Trophoblast cell (in vitro differentiated cells and primary cell): ENCODE measurements at regions not wholly inside any gene's neighbourhood (a gene's known extent, or its start where the extent isn't known, plus 50 kb on each side); places are given as distances from the start of the nearest gene placed in this dataset.

Source experiments
- DNase-seq, 2 donors: peaks; one replicate each; pipeline ENCODE4 v3.0.0-alpha.2; 2016
- H2AFZ ChIP-seq: 2 replicates; pipeline ENCODE4 v1.6.1; 2013; ENCODE audit warnings: low read length, moderate library complexity, mild to moderate bottlenecking; ENCODE audit not compliant: insufficient read depth, poor library complexity
- H2AK5ac ChIP-seq: 2 replicates; pipeline ENCODE4 v1.6.1; 2013; ENCODE audit warnings: mild to moderate bottlenecking, low read length
- H2BK120ac ChIP-seq: 2 replicates; pipeline ENCODE4 v1.6.1; 2013; ENCODE audit warnings: low read length, mild to moderate bottlenecking, moderate library complexity; ENCODE audit not compliant: insufficient read depth, poor library complexity
- H2BK12ac ChIP-seq: 2 replicates; pipeline ENCODE4 v1.6.1; 2013; ENCODE audit warnings: mild to moderate bottlenecking, low read length, moderate library complexity
- H2BK5ac ChIP-seq: 2 replicates; pipeline ENCODE4 v1.6.1; 2013; ENCODE audit warnings: low read length, low read depth, moderate library complexity, mild to moderate bottlenecking; ENCODE audit not compliant: poor library complexity
- H3K14ac ChIP-seq: 2 replicates; pipeline ENCODE4 v1.6.1; 2013; ENCODE audit warnings: mild to moderate bottlenecking, low read length
- H3K18ac ChIP-seq: 2 replicates; pipeline ENCODE4 v1.6.1; 2013; ENCODE audit warnings: mild to moderate bottlenecking, low read length
- H3K23ac ChIP-seq: 2 replicates; pipeline ENCODE4 v1.6.1; 2013; ENCODE audit warnings: low read length
- H3K27ac ChIP-seq: 2 replicates; pipeline ENCODE4 v1.5.1; 2013; ENCODE audit warnings: low read depth, mild to moderate bottlenecking, inconsistent platforms, low read length, moderate library complexity
- H3K27me3 ChIP-seq: 2 replicates; pipeline ENCODE4 v1.6.1; 2013; ENCODE audit warnings: inconsistent platforms, mild to moderate bottlenecking, low read length, moderate library complexity; ENCODE audit not compliant: insufficient read depth
- H3K36me3 ChIP-seq, 2 experiments: 1 replicate in 1 of 2; 2 replicates in 1 of 2; pipeline ENCODE4 v1.6.1; 2013; ENCODE audit warnings: low read length in 2 of 2, mild to moderate bottlenecking in 2 of 2, moderate library complexity in 1 of 2; ENCODE audit not compliant: insufficient read depth in 2 of 2, control insufficient read depth in 1 of 2
- H3K4ac ChIP-seq: 2 replicates; pipeline ENCODE4 v1.6.1; 2013; ENCODE audit warnings: low read depth, mild to moderate bottlenecking, low read length, moderate library complexity
- H3K4me1 ChIP-seq, 2 experiments: 1 replicate in 1 of 2; 2 replicates in 1 of 2; pipeline ENCODE4 v1.6.1; 2013; ENCODE audit warnings: low read length in 2 of 2, mild to moderate bottlenecking in 2 of 2, moderate library complexity in 1 of 2; ENCODE audit not compliant: insufficient read depth in 2 of 2, control insufficient read depth in 1 of 2
- H3K4me2 ChIP-seq: 2 replicates; pipeline ENCODE4 v1.6.1; 2013; ENCODE audit warnings: inconsistent platforms, mild to moderate bottlenecking, low read length, moderate library complexity
- H3K4me3 ChIP-seq: 2 replicates; pipeline ENCODE4 v1.5.1; 2013; ENCODE audit warnings: mild to moderate bottlenecking, low read depth, low read length, inconsistent platforms
- H3K79me1 ChIP-seq: one replicate; pipeline ENCODE4 v1.6.1; 2013; ENCODE audit warnings: low read length
- H3K79me2 ChIP-seq: 2 replicates; pipeline ENCODE4 v1.6.1; 2013; ENCODE audit warnings: low read length, mild to moderate bottlenecking; ENCODE audit not compliant: control insufficient read depth, insufficient read depth, poor library complexity
- H3K9ac ChIP-seq: 2 replicates; pipeline ENCODE4 v1.6.1; 2013; ENCODE audit warnings: mild to moderate bottlenecking, low read length
- H3K9me3 ChIP-seq: 2 replicates; pipeline ENCODE4 v1.6.1; 2013; ENCODE audit warnings: low read depth, mild to moderate bottlenecking, control low read depth, inconsistent platforms, low read length; ENCODE audit not compliant: insufficient read depth
- H4K12ac ChIP-seq: 2 replicates; pipeline ENCODE4 v1.6.1; 2013; ENCODE audit warnings: low read depth, mild to moderate bottlenecking, low read length, moderate library complexity
- H4K8ac ChIP-seq: 2 replicates; pipeline ENCODE4 v1.6.1; 2013; ENCODE audit warnings: low read depth, mild to moderate bottlenecking, low read length, moderate library complexity
- H4K91ac ChIP-seq: one replicate; pipeline ENCODE4 v1.6.1; 2013; ENCODE audit warnings: low read depth, mild to moderate bottlenecking, low read length, moderate library complexity
- WGBS: extraction: QIAGEN DNeasy Blood & Tissue Kit; methylation state at CpG from one replicate; pipeline ENCODE4 v1.1.7; 2013; ENCODE audit warnings: missing lambda C conversion rate; ENCODE audit not compliant: insufficient read length, insufficient coverage; ENCODE audit errors: extremely low coverage; 5-methylcytosine and 5-hydroxymethylcytosine counted together

DNA sequence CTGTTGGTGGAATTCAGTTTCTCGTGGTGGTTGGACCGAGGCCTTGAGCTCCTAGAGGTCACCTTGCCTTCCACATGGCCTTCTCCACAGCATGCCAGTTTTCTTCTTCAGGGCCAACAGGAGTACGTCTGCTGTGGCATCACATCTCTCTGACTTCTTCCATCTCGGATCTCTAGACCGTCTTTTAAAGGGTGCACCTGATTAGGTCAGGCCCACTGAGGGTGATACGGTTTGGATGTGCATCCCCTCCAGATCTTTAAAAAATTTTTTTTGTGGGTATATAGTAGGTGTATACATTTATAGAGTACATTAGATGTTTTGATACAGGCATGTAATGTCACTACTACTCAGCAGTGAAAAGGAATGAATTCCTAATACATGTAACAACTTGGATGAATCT lies 58.3 kb upstream of the BRD7 start:
- Histone ChIP-seq H2AK5ac (no peak overlapping the region), H3K4me3 (no peak overlapping the region), H3K79me1 (no peaks in the 10 kb centered on the region), H3K18ac (no peak overlapping the region), H3K4me1 (peaks cover 0 to 2% of the 10 kb centered on the region in 2 experiments), H3K4ac (no peak overlapping the region), H2BK12ac (no peak overlapping the region), H2AFZ (no peak overlapping the region), H2BK5ac (no peak overlapping the region), H3K9ac (no peak overlapping the region), H4K12ac (no peak overlapping the region), H2BK120ac (no peak overlapping the region), H3K79me2 (no peaks in the 10 kb centered on the region), H4K91ac (no peak overlapping the region), H3K23ac (no peak overlapping the region), H4K8ac (no peak overlapping the region), H3K14ac (no peak overlapping the region), H3K4me2 (no peak overlapping the region), H3K9me3 (no peaks in the 10 kb centered on the region), H3K36me3 (no peaks in the 10 kb centered on the region), H3K27me3 (no peaks in the 10 kb centered on the region), H3K27ac (no peak overlapping the region)
- WGBS, result no CpG with 5 or more reads among the region's 6 CpGs
- DNase-seq, result no peak

DNA sequence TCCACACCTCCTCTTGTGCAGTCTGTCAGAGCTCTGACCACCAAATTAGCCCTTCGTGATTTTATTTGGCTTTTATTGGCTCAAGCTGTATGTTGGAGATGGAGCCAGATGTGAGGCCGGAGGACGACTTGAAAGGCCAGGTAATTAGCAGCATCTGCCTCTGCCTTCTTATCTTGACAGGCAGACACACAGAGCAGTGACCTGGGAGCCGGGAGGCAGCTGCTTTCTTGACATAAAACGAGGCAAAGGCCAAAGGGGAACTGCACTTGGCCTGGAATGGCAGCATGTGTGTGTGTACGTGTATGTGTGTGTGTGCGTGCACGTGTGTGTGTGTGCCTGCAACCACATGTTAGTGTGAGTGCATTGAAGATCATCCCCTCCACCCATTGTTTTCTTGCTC lies 56.9 kb upstream of the BRD7 start:
- no peak overlapping the region for H3K4me3 ChIP-seq
- no peak overlapping the region for H2BK12ac ChIP-seq
- H3K79me1 ChIP-seq, result no peaks in the 10 kb centered on the region
- H3K9me3 ChIP-seq, result no peaks in the 10 kb centered on the region
- H3K27ac ChIP-seq, result no peak overlapping the region
- no peak overlapping the region for H4K12ac ChIP-seq
- H3K36me3 ChIP-seq, result no peaks in the 10 kb centered on the region
- no CpG with 5 or more reads among the region's 8 CpGs for WGBS
- no peak overlapping the region for H3K14ac ChIP-seq
- H2AK5ac ChIP-seq, result no peak overlapping the region
- H3K18ac ChIP-seq, result no peak overlapping the region
- H2AFZ ChIP-seq, result no peak overlapping the region
- no peak overlapping the region for H2BK5ac ChIP-seq
- peaks cover 0 to 2% of the 10 kb centered on the region in 2 experiments for H3K4me1 ChIP-seq
- no peak overlapping the region for H3K4ac ChIP-seq
- H3K9ac ChIP-seq, result no peak overlapping the region
- H3K79me2 ChIP-seq, result no peaks in the 10 kb centered on the region
- no peak overlapping the region for H2BK120ac ChIP-seq
- H4K8ac ChIP-seq, result no peak overlapping the region
- no peak overlapping the region for H4K91ac ChIP-seq
- no peak overlapping the region for H3K23ac ChIP-seq
- H3K4me2 ChIP-seq, result no peak overlapping the region
- no peaks in the 10 kb centered on the region for H3K27me3 ChIP-seq
- no peak for DNase-seq

DNA sequence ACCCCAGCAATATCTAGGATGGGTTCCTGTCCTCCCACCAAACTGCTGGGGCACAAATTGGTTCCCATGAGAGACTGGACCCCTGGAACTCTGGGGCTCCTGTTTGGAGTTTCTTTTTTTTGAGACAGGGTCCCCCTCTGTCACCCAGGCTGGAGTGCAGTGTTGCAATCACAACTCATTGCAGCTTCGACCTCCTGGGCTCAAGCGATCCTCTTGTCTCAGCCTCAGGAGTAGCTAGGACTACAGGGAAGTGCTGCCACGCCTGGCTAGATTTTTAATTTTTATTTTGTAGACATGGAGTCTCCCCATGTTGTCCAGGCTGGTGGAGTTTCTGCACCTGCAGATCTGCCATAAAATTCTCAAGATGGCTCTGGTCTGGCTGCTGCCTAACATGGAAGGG lies 56.3 kb upstream of the BRD7 start:
- no peak for DNase-seq
- Histone ChIP-seq H2BK5ac (no peak overlapping the region), H2AK5ac (no peak overlapping the region), H3K9me3 (no peaks in the 10 kb centered on the region), H2AFZ (no peak overlapping the region), H4K8ac (no peak overlapping the region), H3K36me3 (no peaks in the 10 kb centered on the region), H3K27me3 (no peaks in the 10 kb centered on the region), H2BK120ac (no peak overlapping the region), H3K4me1 (peaks cover 0 to 2% of the 10 kb centered on the region in 2 experiments), H3K14ac (no peak overlapping the region), H3K23ac (no peak overlapping the region), H4K91ac (no peak overlapping the region), H3K79me1 (no peaks in the 10 kb centered on the region), H3K4ac (no peak overlapping the region), H3K4me3 (no peak overlapping the region), H3K18ac (no peak overlapping the region), H4K12ac (no peak overlapping the region), H3K9ac (no peak overlapping the region), H3K79me2 (no peaks in the 10 kb centered on the region), H2BK12ac (no peak overlapping the region), H3K27ac (no peak overlapping the region), H3K4me2 (no peak overlapping the region)
- WGBS, result no CpG with 5 or more reads among the region's 3 CpGs

DNA sequence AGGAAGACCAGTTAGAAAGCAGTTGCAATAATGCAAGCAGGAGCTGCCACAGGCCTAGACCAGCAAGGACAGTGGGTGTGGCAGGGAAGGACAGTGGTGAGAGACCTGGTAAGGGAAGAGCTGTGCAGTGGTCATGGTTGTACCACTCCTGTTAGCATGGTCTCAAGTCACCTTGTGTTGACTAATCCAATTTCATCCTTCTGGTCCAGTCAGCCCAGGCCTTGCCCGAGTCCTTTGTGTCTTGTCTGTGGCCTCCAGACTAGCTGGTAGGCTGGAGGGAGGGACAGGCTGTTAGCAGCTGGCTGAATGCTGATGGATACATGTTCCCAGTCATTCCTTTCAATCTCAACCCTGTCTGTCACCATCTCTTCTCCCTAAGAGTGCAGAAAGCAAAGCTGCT lies 54.1 kb upstream of the BRD7 start:
- Histone ChIP-seq H3K9ac (no peak overlapping the region), H3K4me3 (no peak overlapping the region), H3K14ac (no peak overlapping the region), H2BK120ac (no peak overlapping the region), H3K27me3 (no peaks in the 10 kb centered on the region), H4K8ac (no peak overlapping the region), H3K18ac (no peak overlapping the region), H3K4ac (no peak overlapping the region), H2AFZ (no peak overlapping the region), H2AK5ac (no peak overlapping the region), H3K4me2 (no peak overlapping the region), H3K36me3 (no peaks in the 10 kb centered on the region), H2BK5ac (no peak overlapping the region), H3K9me3 (no peaks in the 10 kb centered on the region), H3K79me2 (no peaks in the 10 kb centered on the region), H3K79me1 (no peaks in the 10 kb centered on the region), H4K12ac (no peak overlapping the region), H4K91ac (no peak overlapping the region), H3K27ac (no peak overlapping the region), H3K23ac (no peak overlapping the region), H2BK12ac (no peak overlapping the region), H3K4me1 (peaks cover 0 to 2% of the 10 kb centered on the region in 2 experiments)
- WGBS, result no CpG with 5 or more reads among the region's 1 CpG
- DNase-seq, result no peak
